IMR-90 (cell line): ENCODE measurements at regions not wholly inside any gene's neighbourhood (a gene's known extent, or its start where the extent isn't known, plus 50 kb on each side); places are given as distances from the start of the nearest gene placed in this dataset.
"Not testable (repeated sequence)": the region's sequence is repeated elsewhere in the genome, so short reads cannot be mapped to it uniquely, and the experiment has no call there.

Source experiments
- ATAC-seq: fragments of 200-7000 bp; cut with Tn5 transposase; 2 replicates; pipeline ENCODE4 v1.9.1; 2020; ENCODE audit warnings: low read depth, mild to moderate bottlenecking, moderate library complexity
- BruUV-seq: library from RNA; stranded (reverse); fragments of 400-500 nt; replicated peaks from 2 replicates; lab custom pipeline; 2021; lab: Mats Ljungman, UMichigan
- CTCF ChIA-PET: fragments of 300-600 bp; formaldehyde crosslinking; extraction: SDS; loops from one replicate; lab custom pipeline; 2021; ENCODE audit warnings: antibody characterized with exemption; lab: Yijun Ruan, JAX
- POLR2A ChIA-PET: fragments of 300-600 bp; sonication (Branson Sonifier 250); formaldehyde crosslinking; loops from one replicate; lab custom pipeline; 2022; ENCODE audit warnings: antibody characterized with exemption; ENCODE audit not compliant: unreplicated experiment; lab: Charles Lee
- DNase-seq: peaks from one replicate; pipeline ENCODE4 v3.0.0; 2013
- H2AFZ ChIP-seq: replicated peaks from 2 replicates; pipeline ENCODE3; 2013; ENCODE audit warnings: low read length, mild to moderate bottlenecking; ENCODE audit not compliant: poor library complexity
- H2AK5ac ChIP-seq: 2 replicates; pipeline ENCODE4 v1.6.1; 2013; ENCODE audit warnings: low read depth, low read length, inconsistent platforms
- H2AK9ac ChIP-seq: replicated peaks from 2 replicates; pipeline ENCODE3; 2013; ENCODE audit warnings: mild to moderate bottlenecking, low read depth, low read length, moderate library complexity; ENCODE audit not compliant: poor library complexity
- H2BK120ac ChIP-seq: 2 replicates; pipeline ENCODE4 v1.6.1; 2013; ENCODE audit warnings: low read depth, low read length, inconsistent platforms
- H2BK15ac ChIP-seq: 3 replicates; pipeline ENCODE4 v1.6.1; 2013; ENCODE audit warnings: low read depth, low read length, inconsistent platforms
- H2BK20ac ChIP-seq: 2 replicates; pipeline ENCODE4 v1.6.1; 2013; ENCODE audit warnings: low read depth, mild to moderate bottlenecking, inconsistent platforms, low read length, moderate library complexity
- H2BK5ac ChIP-seq: 2 replicates; pipeline ENCODE4 v1.6.1; 2013; ENCODE audit warnings: mild to moderate bottlenecking, low read depth, low read length, inconsistent platforms; ENCODE audit not compliant: poor library complexity, severe bottlenecking
- H3K14ac ChIP-seq: replicated peaks from 2 replicates; pipeline ENCODE4 v1.6.1; 2013; ENCODE audit warnings: low read depth, low read length, inconsistent platforms
- H3K18ac ChIP-seq: 2 replicates; pipeline ENCODE4 v1.6.1; 2013; ENCODE audit warnings: low read depth, low read length, control low read depth
- H3K23ac ChIP-seq: 2 replicates; pipeline ENCODE4 v1.6.1; 2013; ENCODE audit warnings: low read depth, low read length, inconsistent platforms
- H3K27ac ChIP-seq: 2 replicates; pipeline ENCODE4 v1.5.1; 2013; ENCODE audit warnings: mild to moderate bottlenecking, control low read depth, low read length; ENCODE audit not compliant: insufficient read depth
- H3K27me3 ChIP-seq: 2 replicates; pipeline ENCODE4 v1.6.1; 2013; ENCODE audit warnings: low read length; ENCODE audit not compliant: control insufficient read depth, insufficient read depth
- H3K36me3 ChIP-seq: 2 replicates; pipeline ENCODE4 v1.6.1; 2013; ENCODE audit warnings: low read length, mixed read lengths; ENCODE audit not compliant: control insufficient read depth, insufficient read depth
- H3K4ac ChIP-seq: 2 replicates; pipeline ENCODE4 v1.6.1; 2013; ENCODE audit warnings: low read depth, low read length, inconsistent platforms
- H3K4me1 ChIP-seq: 2 replicates; pipeline ENCODE4 v1.6.1; 2013; ENCODE audit warnings: low read length, mixed read lengths; ENCODE audit not compliant: control insufficient read depth, insufficient read depth
- H3K4me2 ChIP-seq: 2 replicates; pipeline ENCODE4 v1.6.1; 2013; ENCODE audit warnings: low read depth, mild to moderate bottlenecking, control low read depth, low read length, moderate library complexity
- H3K4me3 ChIP-seq: 2 replicates; pipeline ENCODE4 v1.5.1; 2013; ENCODE audit warnings: low read depth, mild to moderate bottlenecking, control low read depth, low read length, moderate library complexity; ENCODE audit not compliant: insufficient read depth
- H3K56ac ChIP-seq: 2 replicates; pipeline ENCODE4 v1.6.1; 2013; ENCODE audit warnings: low read length, inconsistent platforms; ENCODE audit not compliant: insufficient read depth; ENCODE audit errors: extremely low read depth
- H3K79me1 ChIP-seq, 2 experiments: 2 replicates each; pipeline ENCODE4 v1.6.1; 2013; ENCODE audit warnings: low read length in 2 of 2, inconsistent platforms in 1 of 2, low read depth in 1 of 2
- H3K9ac ChIP-seq: 2 replicates; pipeline ENCODE4 v1.6.1; 2013; ENCODE audit warnings: low read depth, low read length, control low read depth
- H3K9me1 ChIP-seq: 2 replicates; pipeline ENCODE4 v1.6.1; 2013; ENCODE audit warnings: low read length, inconsistent platforms; ENCODE audit not compliant: insufficient read depth
- H3K9me3 ChIP-seq: 2 replicates; pipeline ENCODE4 v1.6.1; 2013; ENCODE audit warnings: low read length; ENCODE audit not compliant: control insufficient read depth, insufficient read depth
- H4K20me1 ChIP-seq: 2 replicates; pipeline ENCODE4 v1.6.1; 2013; ENCODE audit warnings: low read length, inconsistent platforms; ENCODE audit not compliant: insufficient read depth
- H4K5ac ChIP-seq: 2 replicates; pipeline ENCODE4 v1.6.1; 2013; ENCODE audit warnings: mild to moderate bottlenecking, low read depth, low read length, control low read depth
- H4K8ac ChIP-seq, 2 experiments: 2 replicates each; pipeline ENCODE4 v1.6.1; 2013; ENCODE audit warnings: low read depth in 2 of 2, low read length in 2 of 2, control low read depth in 1 of 2, inconsistent platforms in 1 of 2
- H4K91ac ChIP-seq: 2 replicates; pipeline ENCODE4 v1.6.1; 2013; ENCODE audit warnings: low read depth, low read length, inconsistent platforms; ENCODE audit not compliant: insufficient read depth
- WGBS, 2 experiments: methylation state at CpG; one replicate each; pipeline versions ENCODE4 v1.1.5 to v1.1.7; 2013; ENCODE audit warnings: missing lambda C conversion rate in 2 of 2; ENCODE audit not compliant: insufficient read length in 1 of 2; ENCODE audit errors: extremely low coverage in 2 of 2; 5-methylcytosine and 5-hydroxymethylcytosine counted together
- dilution Hi-C: fragments of 300-500 bp; cut with HindIII; formaldehyde crosslinking; loops from one replicate; pipeline ENCODE4 v1.14.3; 2018; ENCODE audit warnings: low sequenced_read_pairs; ENCODE audit not compliant: unreplicated experiment
- in situ Hi-C: fragments of 300-500 bp; cut with MboI; formaldehyde crosslinking; loops from 3 replicates; pipeline ENCODE4 v1.14.3; 2019; ENCODE audit warnings: low sequenced_read_pairs, inconsistent platforms, mixed read lengths
- intact Hi-C: fragments of 100-400 bp; cut with micrococcal nuclease; formaldehyde crosslinking; loops from 2 replicates; pipeline ENCODE4 v1.10.0; 2022

GRCh38 chr2:87575138-87575537, 172.7 kb upstream of the PLGLB2 start:
- H3K4ac ChIP-seq, H2BK120ac ChIP-seq, H4K5ac ChIP-seq, H3K27ac ChIP-seq, CTCF ChIA-PET, H3K9ac ChIP-seq, H2AK9ac ChIP-seq, BruUV-seq, ATAC-seq, H2BK15ac ChIP-seq, dilution Hi-C loops, H2BK20ac ChIP-seq, H2AK5ac ChIP-seq, H3K4me2 ChIP-seq, H3K4me1 ChIP-seq, DNase-seq, H4K91ac ChIP-seq, POLR2A ChIA-PET, H3K4me3 ChIP-seq, H4K20me1 ChIP-seq, H3K56ac ChIP-seq, in situ Hi-C loops, intact Hi-C loops, H3K18ac ChIP-seq, H2AFZ ChIP-seq, H3K27me3 ChIP-seq, H3K9me3 ChIP-seq, H3K14ac ChIP-seq, H3K23ac ChIP-seq, H3K9me1 ChIP-seq, H2BK5ac ChIP-seq, H3K36me3 ChIP-seq, H4K8ac ChIP-seq: not testable (repeated sequence)
- H3K79me1 ChIP-seq, result peaks cover 0 to 20% of the 10 kb centered on the region in 2 experiments; a peak in 2 of 4 replicates
- no CpG with 5 or more reads among the region's 5 CpGs for WGBS, 2 experiments

- H4K20me1 ChIP-seq, H3K36me3 ChIP-seq, H3K4ac ChIP-seq, H4K8ac ChIP-seq, H3K4me1 ChIP-seq, H3K14ac ChIP-seq, H3K18ac ChIP-seq, H2AFZ ChIP-seq, H2BK120ac ChIP-seq, H3K9me1 ChIP-seq, H2BK5ac ChIP-seq, H3K9me3 ChIP-seq, intact Hi-C loops, CTCF ChIA-PET, H3K9ac ChIP-seq, dilution Hi-C loops, DNase-seq, in situ Hi-C loops, H3K27me3 ChIP-seq, H4K5ac ChIP-seq, H3K27ac ChIP-seq, H2AK5ac ChIP-seq, H2BK20ac ChIP-seq, H3K4me2 ChIP-seq, H2BK15ac ChIP-seq, POLR2A ChIA-PET, H4K91ac ChIP-seq, H2AK9ac ChIP-seq, BruUV-seq, H3K4me3 ChIP-seq, H3K56ac ChIP-seq, H3K23ac ChIP-seq, ATAC-seq: not testable (repeated sequence)
- no CpG with 5 or more reads among the region's 2 CpGs for WGBS, 2 experiments
- peaks cover 0 to 20% of the 10 kb centered on the region in 2 experiments; a peak in 2 of 4 replicates for H3K79me1 ChIP-seq
Observed at GRCh38 chr2:87577358-87577757, 170.5 kb upstream of the PLGLB2 start.
